GM12878 (cell line): ENCODE measurements at regions not wholly inside any gene's neighbourhood (a gene's known extent, or its start where the extent isn't known, plus 50 kb on each side); places are given as distances from the start of the nearest gene placed in this dataset.

Experiments
- ATAC-seq: fragments of 200-7000 bp; cut with Tn5 transposase; 3 replicates; pipeline ENCODE4 v1.9.1; 2020; ENCODE audit warnings: mild to moderate bottlenecking, moderate library complexity
- BruUV-seq: library from RNA; stranded (reverse); fragments of 400-500 nt; replicated peaks from 2 replicates; lab custom pipeline; 2021; lab: Mats Ljungman, UMichigan
- CTCF ChIA-PET: fragments of 300-600 bp; sonication (Branson Sonifier 250); formaldehyde crosslinking; extraction: SDS; loops from one replicate; lab custom pipeline; 2021; ENCODE audit warnings: inconsistent platforms; lab: Yijun Ruan, JAX
- POLR2A ChIA-PET: fragments of 350-600 bp; formaldehyde crosslinking; extraction: SDS; loops from one replicate; lab custom pipeline; 2021; ENCODE audit warnings: inconsistent platforms; lab: Charles Lee
- RAD21 ChIA-PET: fragments of 300-600 bp; sonication (Branson Sonifier 250); formaldehyde crosslinking; loops from one replicate; lab custom pipeline; 2023; ENCODE audit warnings: antibody characterized with exemption; ENCODE audit not compliant: unreplicated experiment; lab: Charles Lee
- SMC1A ChIA-PET: fragments of 300-600 bp; sonication (Branson Sonifier 250); formaldehyde crosslinking; loops from one replicate; lab custom pipeline; 2023; ENCODE audit not compliant: unreplicated experiment, uncharacterized antibody; lab: Charles Lee
- DNase-seq: peaks from one replicate; pipeline ENCODE4 v3.0.0-alpha.2; 2011; ENCODE audit warnings: low read depth, low spot score
- FAIRE-seq: peaks from 3 replicates; lab custom pipeline; 2011; peaks lifted over from hg19 to GRCh38; lab: Jason Lieb, UNC
- H2AFZ ChIP-seq: 2 replicates; pipeline ENCODE4 v1.6.0; 2011; ENCODE audit warnings: low read depth, low read length, control low read depth; ENCODE audit not compliant: control insufficient read depth
- H3K27ac ChIP-seq: 2 replicates; pipeline ENCODE4 v1.5.1; 2011; ENCODE audit warnings: control low read depth; ENCODE audit not compliant: control insufficient read depth, insufficient read depth
- H3K27me3 ChIP-seq, 2 experiments: replicated peaks in 1 of 2; 2 replicates each; pipeline versions ENCODE4 v1.6.0 to v1.6.1; 2011; ENCODE audit warnings: low read length in 1 of 2; ENCODE audit not compliant: control insufficient read depth in 2 of 2, insufficient read depth in 2 of 2
- H3K36me3 ChIP-seq, 2 experiments: 2 replicates each; pipeline ENCODE4 v1.5.1; 2011; ENCODE audit warnings: low read length in 1 of 2; ENCODE audit not compliant: control insufficient read depth in 2 of 2, insufficient read depth in 2 of 2
- H3K4me1 ChIP-seq: 2 replicates; pipeline ENCODE4 v1.6.1; 2011; ENCODE audit warnings: mild to moderate bottlenecking, low read length, moderate library complexity, mixed read lengths; ENCODE audit not compliant: control insufficient read depth, insufficient read depth
- H3K4me2 ChIP-seq: 2 replicates; pipeline ENCODE4 v1.6.0; 2011; ENCODE audit warnings: control low read depth; ENCODE audit not compliant: control insufficient read depth, insufficient read depth
- H3K4me3 ChIP-seq: fragments of 200-600 bp; sonication (generic); 2 replicates; pipeline ENCODE4 v1.5.1; 2016
- H3K79me2 ChIP-seq: 2 replicates; pipeline ENCODE4 v1.6.0; 2011; ENCODE audit warnings: low read length; ENCODE audit not compliant: control insufficient read depth, insufficient read depth
- H3K9ac ChIP-seq: 2 replicates; pipeline ENCODE4 v1.8.0; 2011; ENCODE audit warnings: low read length, control low read depth, mixed read lengths; ENCODE audit not compliant: control insufficient read depth, insufficient read depth
- H3K9me3 ChIP-seq: replicated peaks from 3 replicates; pipeline ENCODE4 v1.5.1; 2011; ENCODE audit warnings: mild to moderate bottlenecking, low read length; ENCODE audit not compliant: control insufficient read depth, insufficient read depth
- H4K20me1 ChIP-seq: 2 replicates; pipeline ENCODE4 v1.6.0; 2011; ENCODE audit not compliant: control insufficient read depth, insufficient read depth
- BRCA1 ChIP-seq: IDR thresholded peaks from 2 replicates; pipeline ENCODE4 v1.6.1; 2011; ENCODE audit warnings: low read depth, low read length, improper control_type of control experiment
- ETV6 ChIP-seq, 2 experiments: fragments of 450-650 bp in 1 of 2; IDR thresholded peaks in 1 of 2; conservative IDR thresholded peaks in 1 of 2; 2 replicates each; pipeline ENCODE4 v1.6.1; 2014; ENCODE audit warnings: antibody characterized with exemption in 1 of 2, borderline replicate concordance in 1 of 2, low read depth in 1 of 2, mild to moderate bottlenecking in 1 of 2, moderate library complexity in 1 of 2
- FOXK2 ChIP-seq: fragments of 450-650 bp; IDR thresholded peaks from 2 replicates; pipeline ENCODE4 v1.6.1; 2017; ENCODE audit warnings: mild to moderate bottlenecking, moderate library complexity
- GATAD2B ChIP-seq: fragments of 450-650 bp; conservative IDR thresholded peaks from 2 replicates; pipeline ENCODE4 v1.6.1; 2017; ENCODE audit warnings: low read depth, mild to moderate bottlenecking, moderate library complexity
- HCFC1 ChIP-seq: fragments of 150-350 bp; IDR thresholded peaks from 2 replicates; pipeline ENCODE4 v1.6.1; 2014; ENCODE audit warnings: low read length
- NR2F1 ChIP-seq: fragments of 450-650 bp; conservative IDR thresholded peaks from 2 replicates; pipeline ENCODE4 v1.6.1; 2017; ENCODE audit warnings: mild to moderate bottlenecking
- SP1 ChIP-seq: IDR thresholded peaks from one replicate; pipeline ENCODE4 v1.6.1; 2011; ENCODE audit warnings: low read depth, low read length
- TAF1 ChIP-seq: IDR thresholded peaks from 2 replicates; pipeline ENCODE4 v1.6.1; 2011; ENCODE audit warnings: mild to moderate bottlenecking, low read depth, low read length, borderline replicate concordance
- TCF12 ChIP-seq: IDR thresholded peaks from 2 replicates; pipeline ENCODE4 v1.6.1; 2011; ENCODE audit warnings: low read depth, mild to moderate bottlenecking, low read length
- TCF3 ChIP-seq: IDR thresholded peaks from 2 replicates; pipeline ENCODE4 v1.6.1; 2012; ENCODE audit warnings: low read depth, mild to moderate bottlenecking, low read length, borderline replicate concordance; ENCODE audit not compliant: insufficient read depth
- WRNIP1 ChIP-seq: IDR thresholded peaks from 2 replicates; pipeline ENCODE4 v1.6.1; 2011; ENCODE audit warnings: low read depth, low read length, improper control_type of control experiment, borderline replicate concordance
- YY1 ChIP-seq: IDR thresholded peaks from 2 replicates; pipeline ENCODE4 v1.6.1; 2011; ENCODE audit warnings: low read depth, mild to moderate bottlenecking, low read length
- WGBS: methylation state at CpG from one replicate; pipeline ENCODE4 v1.1.6; 2016; ENCODE audit warnings: low lambda C conversion rate; ENCODE audit not compliant: insufficient replicate concordance, insufficient coverage; ENCODE audit errors: missing lambda C conversion rate; 5-methylcytosine and 5-hydroxymethylcytosine counted together
- in situ Hi-C: fragments of 300-500 bp; cut with MboI; formaldehyde crosslinking; loops from 9 replicates; pipeline ENCODE4 v1.14.3; 2018; ENCODE audit warnings: mixed read lengths
- intact Hi-C: fragments of 100-400 bp; cut with micrococcal nuclease; formaldehyde crosslinking; loops from one replicate; pipeline ENCODE4 v1.14.2; 2022; ENCODE audit not compliant: unreplicated experiment
- TF ChIP-seq, protein P1 (sequence below): fragments of 450-650 bp; IDR thresholded peaks from 2 replicates; pipeline ENCODE4 v1.6.1; 2017; ENCODE audit warnings: mild to moderate bottlenecking, moderate library complexity
- TF ChIP-seq, protein P2 (sequence below): fragments of 450-650 bp; formaldehyde crosslinking; IDR thresholded peaks from 2 replicates; pipeline ENCODE4 v1.5.0; 2022; ENCODE audit warnings: mild to moderate bottlenecking, missing genetic modification characterization
- TF ChIP-seq, protein P3 (sequence below): fragments of 450-650 bp; IDR thresholded peaks from 2 replicates; pipeline ENCODE4 v1.6.1; 2017; ENCODE audit warnings: mild to moderate bottlenecking, low read depth, inconsistent platforms; ENCODE audit not compliant: poor library complexity, severe bottlenecking
- TF ChIP-seq, protein P4 (sequence below): IDR thresholded peaks from 2 replicates; pipeline ENCODE4 v1.6.1; 2012; ENCODE audit warnings: low read depth, low read length, improper control_type of control experiment

DNA sequence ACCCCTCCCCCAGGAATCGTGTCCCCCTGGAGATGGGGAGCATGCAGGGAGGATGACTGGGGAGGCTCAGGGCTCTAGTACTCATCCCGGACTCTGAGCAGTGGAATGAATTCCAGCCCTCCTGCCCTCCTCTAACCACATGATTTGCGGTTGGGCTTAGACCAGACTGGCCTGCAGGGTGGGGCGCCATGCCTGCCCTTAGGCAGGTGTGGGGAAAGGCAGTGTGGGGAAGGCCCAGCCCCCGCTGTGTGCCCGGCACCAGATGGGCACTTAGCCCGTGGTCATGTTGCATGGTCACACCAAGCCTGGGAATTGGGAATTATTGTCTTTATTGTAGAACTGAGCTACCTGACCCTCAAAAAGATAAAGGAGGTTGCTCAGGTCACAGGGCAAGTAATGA is 283.8 kb downstream of the TLE3 start:
- in situ Hi-C loops: no loop called here
- ATAC-seq: no peak
- Histone ChIP-seq H4K20me1 (no peaks in the 10 kb centered on the region), H3K4me1 (no peaks in the 10 kb centered on the region), H3K27me3 (peaks cover 0 to 4% of the 10 kb centered on the region in 2 experiments; a peak in 1 of 4 replicates), H3K36me3 (no peaks in the 10 kb centered on the region), H3K27ac (no peak overlapping the region), H3K4me3 (no peak overlapping the region), H3K4me2 (no peak overlapping the region), H3K9me3 (no peaks in the 10 kb centered on the region), H2AFZ (no peak overlapping the region), H3K79me2 (no peaks in the 10 kb centered on the region), H3K9ac (no peak overlapping the region)
- ChIA-PET CTCF (no interaction called here), POLR2A (no interaction called here), SMC1A (no interaction called here), RAD21 (no interaction called here)
- WGBS: 50% methylated on average over 7 of the region's 7 CpGs
- intact Hi-C loops: no loop called here
- DNase-seq: no peak
- no peak for FAIRE-seq
- BruUV-seq: no TSS peak
- TF ChIP-seq TCF3 (no peak), HCFC1 (no peak), YY1 (no peak), WRNIP1 (no peak), GATAD2B (no peak), SP1 (no peak), FOXK2 (no peak), NR2F1 (no peak), TAF1 (no peak), BRCA1 (no peak), TCF12 (no peak), ETV6 (conservative IDR thresholded peaks at IDR 0.05 in 1 of 2, IDR thresholded peaks at IDR 0.05 in 1 of 2; ENCODE audit: borderline replicate concordance in 1 of 2, low read depth in 1 of 2) (no peak)
- TF ChIP-seq, protein P1, sequence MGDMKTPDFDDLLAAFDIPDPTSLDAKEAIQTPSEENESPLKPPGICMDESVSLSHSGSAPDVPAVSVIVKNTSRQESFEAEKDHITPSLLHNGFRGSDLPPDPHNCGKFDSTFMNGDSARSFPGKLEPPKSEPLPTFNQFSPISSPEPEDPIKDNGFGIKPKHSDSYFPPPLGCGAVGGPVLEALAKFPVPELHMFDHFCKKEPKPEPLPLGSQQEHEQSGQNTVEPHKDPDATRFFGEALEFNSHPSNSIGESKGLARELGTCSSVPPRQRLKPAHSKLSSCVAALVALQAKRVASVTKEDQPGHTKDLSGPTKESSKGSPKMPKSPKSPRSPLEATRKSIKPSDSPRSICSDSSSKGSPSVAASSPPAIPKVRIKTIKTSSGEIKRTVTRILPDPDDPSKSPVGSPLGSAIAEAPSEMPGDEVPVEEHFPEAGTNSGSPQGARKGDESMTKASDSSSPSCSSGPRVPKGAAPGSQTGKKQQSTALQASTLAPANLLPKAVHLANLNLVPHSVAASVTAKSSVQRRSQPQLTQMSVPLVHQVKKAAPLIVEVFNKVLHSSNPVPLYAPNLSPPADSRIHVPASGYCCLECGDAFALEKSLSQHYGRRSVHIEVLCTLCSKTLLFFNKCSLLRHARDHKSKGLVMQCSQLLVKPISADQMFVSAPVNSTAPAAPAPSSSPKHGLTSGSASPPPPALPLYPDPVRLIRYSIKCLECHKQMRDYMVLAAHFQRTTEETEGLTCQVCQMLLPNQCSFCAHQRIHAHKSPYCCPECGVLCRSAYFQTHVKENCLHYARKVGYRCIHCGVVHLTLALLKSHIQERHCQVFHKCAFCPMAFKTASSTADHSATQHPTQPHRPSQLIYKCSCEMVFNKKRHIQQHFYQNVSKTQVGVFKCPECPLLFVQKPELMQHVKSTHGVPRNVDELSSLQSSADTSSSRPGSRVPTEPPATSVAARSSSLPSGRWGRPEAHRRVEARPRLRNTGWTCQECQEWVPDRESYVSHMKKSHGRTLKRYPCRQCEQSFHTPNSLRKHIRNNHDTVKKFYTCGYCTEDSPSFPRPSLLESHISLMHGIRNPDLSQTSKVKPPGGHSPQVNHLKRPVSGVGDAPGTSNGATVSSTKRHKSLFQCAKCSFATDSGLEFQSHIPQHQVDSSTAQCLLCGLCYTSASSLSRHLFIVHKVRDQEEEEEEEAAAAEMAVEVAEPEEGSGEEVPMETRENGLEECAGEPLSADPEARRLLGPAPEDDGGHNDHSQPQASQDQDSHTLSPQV: no peak
- TF ChIP-seq, protein P2, sequence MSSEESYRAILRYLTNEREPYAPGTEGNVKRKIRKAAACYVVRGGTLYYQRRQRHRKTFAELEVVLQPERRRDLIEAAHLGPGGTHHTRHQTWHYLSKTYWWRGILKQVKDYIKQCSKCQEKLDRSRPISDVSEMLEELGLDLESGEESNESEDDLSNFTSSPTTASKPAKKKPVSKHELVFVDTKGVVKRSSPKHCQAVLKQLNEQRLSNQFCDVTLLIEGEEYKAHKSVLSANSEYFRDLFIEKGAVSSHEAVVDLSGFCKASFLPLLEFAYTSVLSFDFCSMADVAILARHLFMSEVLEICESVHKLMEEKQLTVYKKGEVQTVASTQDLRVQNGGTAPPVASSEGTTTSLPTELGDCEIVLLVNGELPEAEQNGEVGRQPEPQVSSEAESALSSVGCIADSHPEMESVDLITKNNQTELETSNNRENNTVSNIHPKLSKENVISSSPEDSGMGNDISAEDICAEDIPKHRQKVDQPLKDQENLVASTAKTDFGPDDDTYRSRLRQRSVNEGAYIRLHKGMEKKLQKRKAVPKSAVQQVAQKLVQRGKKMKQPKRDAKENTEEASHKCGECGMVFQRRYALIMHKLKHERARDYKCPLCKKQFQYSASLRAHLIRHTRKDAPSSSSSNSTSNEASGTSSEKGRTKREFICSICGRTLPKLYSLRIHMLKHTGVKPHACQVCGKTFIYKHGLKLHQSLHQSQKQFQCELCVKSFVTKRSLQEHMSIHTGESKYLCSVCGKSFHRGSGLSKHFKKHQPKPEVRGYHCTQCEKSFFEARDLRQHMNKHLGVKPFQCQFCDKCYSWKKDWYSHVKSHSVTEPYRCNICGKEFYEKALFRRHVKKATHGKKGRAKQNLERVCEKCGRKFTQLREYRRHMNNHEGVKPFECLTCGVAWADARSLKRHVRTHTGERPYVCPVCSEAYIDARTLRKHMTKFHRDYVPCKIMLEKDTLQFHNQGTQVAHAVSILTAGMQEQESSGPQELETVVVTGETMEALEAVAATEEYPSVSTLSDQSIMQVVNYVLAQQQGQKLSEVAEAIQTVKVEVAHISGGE (CRISPR knock-in tag): no peak
- TF ChIP-seq, protein P3, sequence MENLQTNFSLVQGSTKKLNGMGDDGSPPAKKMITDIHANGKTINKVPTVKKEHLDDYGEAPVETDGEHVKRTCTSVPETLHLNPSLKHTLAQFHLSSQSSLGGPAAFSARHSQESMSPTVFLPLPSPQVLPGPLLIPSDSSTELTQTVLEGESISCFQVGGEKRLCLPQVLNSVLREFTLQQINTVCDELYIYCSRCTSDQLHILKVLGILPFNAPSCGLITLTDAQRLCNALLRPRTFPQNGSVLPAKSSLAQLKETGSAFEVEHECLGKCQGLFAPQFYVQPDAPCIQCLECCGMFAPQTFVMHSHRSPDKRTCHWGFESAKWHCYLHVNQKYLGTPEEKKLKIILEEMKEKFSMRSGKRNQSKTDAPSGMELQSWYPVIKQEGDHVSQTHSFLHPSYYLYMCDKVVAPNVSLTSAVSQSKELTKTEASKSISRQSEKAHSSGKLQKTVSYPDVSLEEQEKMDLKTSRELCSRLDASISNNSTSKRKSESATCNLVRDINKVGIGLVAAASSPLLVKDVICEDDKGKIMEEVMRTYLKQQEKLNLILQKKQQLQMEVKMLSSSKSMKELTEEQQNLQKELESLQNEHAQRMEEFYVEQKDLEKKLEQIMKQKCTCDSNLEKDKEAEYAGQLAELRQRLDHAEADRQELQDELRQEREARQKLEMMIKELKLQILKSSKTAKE: no peak
- TF ChIP-seq, protein P4, sequence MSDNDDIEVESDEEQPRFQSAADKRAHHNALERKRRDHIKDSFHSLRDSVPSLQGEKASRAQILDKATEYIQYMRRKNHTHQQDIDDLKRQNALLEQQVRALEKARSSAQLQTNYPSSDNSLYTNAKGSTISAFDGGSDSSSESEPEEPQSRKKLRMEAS: no peak
